ENCODE measurements at regions not wholly inside any gene's neighbourhood (a gene's known extent, or its start where the extent isn't known, plus 50 kb on each side); places are given as distances from the start of the nearest gene placed in this dataset.

- TF ChIP-seq POLR2A (IDR thresholded peaks at IDR 0.05): no peak
- TF ChIP-seq, protein P1, sequence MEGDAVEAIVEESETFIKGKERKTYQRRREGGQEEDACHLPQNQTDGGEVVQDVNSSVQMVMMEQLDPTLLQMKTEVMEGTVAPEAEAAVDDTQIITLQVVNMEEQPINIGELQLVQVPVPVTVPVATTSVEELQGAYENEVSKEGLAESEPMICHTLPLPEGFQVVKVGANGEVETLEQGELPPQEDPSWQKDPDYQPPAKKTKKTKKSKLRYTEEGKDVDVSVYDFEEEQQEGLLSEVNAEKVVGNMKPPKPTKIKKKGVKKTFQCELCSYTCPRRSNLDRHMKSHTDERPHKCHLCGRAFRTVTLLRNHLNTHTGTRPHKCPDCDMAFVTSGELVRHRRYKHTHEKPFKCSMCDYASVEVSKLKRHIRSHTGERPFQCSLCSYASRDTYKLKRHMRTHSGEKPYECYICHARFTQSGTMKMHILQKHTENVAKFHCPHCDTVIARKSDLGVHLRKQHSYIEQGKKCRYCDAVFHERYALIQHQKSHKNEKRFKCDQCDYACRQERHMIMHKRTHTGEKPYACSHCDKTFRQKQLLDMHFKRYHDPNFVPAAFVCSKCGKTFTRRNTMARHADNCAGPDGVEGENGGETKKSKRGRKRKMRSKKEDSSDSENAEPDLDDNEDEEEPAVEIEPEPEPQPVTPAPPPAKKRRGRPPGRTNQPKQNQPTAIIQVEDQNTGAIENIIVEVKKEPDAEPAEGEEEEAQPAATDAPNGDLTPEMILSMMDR (IDR thresholded peaks at IDR 0.05): no peak
These were observed 70.8 kb upstream of the FOXC1 start for GRCh38 chr6:1538810-1539478.

All from adrenal gland (tissue), 5 donors.